Neural progenitor cell (in vitro differentiated cells): ENCODE measurements at regions not wholly inside any gene's neighbourhood (a gene's known extent, or its start where the extent isn't known, plus 50 kb on each side); places are given as distances from the start of the nearest gene placed in this dataset.

ENCODE experiments used
- DNase-seq: peaks from one replicate; pipeline ENCODE4 v3.0.0-alpha.2; 2016; ENCODE audit warnings: low spot score
- H2AFZ ChIP-seq: fragments of 200-600 bp; sonication (generic); replicated peaks from 2 replicates; pipeline ENCODE4 v1.6.1; 2016; ENCODE audit warnings: antibody characterized with exemption
- H3F3A ChIP-seq: fragments of 200-600 bp; sonication (generic); 2 replicates; pipeline ENCODE4 v1.6.1; 2016; ENCODE audit warnings: antibody characterized with exemption, low read depth
- H3K27ac ChIP-seq: fragments of 200-600 bp; sonication (generic); 2 replicates; pipeline ENCODE4 v1.5.1; 2016; ENCODE audit warnings: mild to moderate bottlenecking
- H3K27me3 ChIP-seq: fragments of 200-600 bp; sonication (generic); 2 replicates; pipeline ENCODE4 v1.6.1; 2016; ENCODE audit warnings: mild to moderate bottlenecking, moderate library complexity
- H3K36me3 ChIP-seq: fragments of 200-600 bp; sonication (generic); 2 replicates; pipeline ENCODE4 v1.5.1; 2016
- H3K4me1 ChIP-seq: fragments of 200-600 bp; sonication (generic); 2 replicates; pipeline ENCODE4 v1.6.1; 2016; ENCODE audit warnings: mixed run types
- H3K4me2 ChIP-seq: fragments of 200-600 bp; sonication (generic); 2 replicates; pipeline ENCODE4 v1.6.1; 2016
- H3K4me3 ChIP-seq: fragments of 200-600 bp; sonication (generic); 2 replicates; pipeline ENCODE4 v1.5.1; 2016
- H3K79me2 ChIP-seq: fragments of 200-600 bp; sonication (generic); 2 replicates; pipeline ENCODE4 v1.6.1; 2016; ENCODE audit warnings: low read depth
- H3K9ac ChIP-seq: fragments of 200-600 bp; sonication (generic); 2 replicates; pipeline ENCODE4 v1.6.1; 2016
- H3K9me3 ChIP-seq: fragments of 200-600 bp; sonication (generic); 2 replicates; pipeline ENCODE4 v1.5.1; 2016; ENCODE audit warnings: low read depth
- H4K20me1 ChIP-seq: fragments of 200-600 bp; sonication (generic); 2 replicates; pipeline ENCODE4 v1.6.1; 2016; ENCODE audit warnings: low read depth
- H3K27ac Mint-ChIP-seq: 3 replicates; pipeline ENCODE4 v1.8.0; 2021; ENCODE audit warnings: mixed read lengths
- H3K27me3 Mint-ChIP-seq: 2 replicates; pipeline ENCODE4 v1.8.0; 2022; ENCODE audit warnings: low read depth, mild to moderate bottlenecking, inconsistent platforms, moderate library complexity, mixed read lengths; ENCODE audit not compliant: insufficient read depth
- H3K36me3 Mint-ChIP-seq: 3 replicates; pipeline ENCODE4 v1.8.0; 2021; ENCODE audit warnings: mixed read lengths
- H3K4me1 Mint-ChIP-seq: 3 replicates; pipeline ENCODE4 v1.8.0; 2021; ENCODE audit warnings: mixed read lengths
- H3K4me3 Mint-ChIP-seq: 3 replicates; pipeline ENCODE4 v1.8.0; 2021; ENCODE audit warnings: mild to moderate bottlenecking, moderate library complexity, mixed read lengths
- H3K9me3 Mint-ChIP-seq: 3 replicates; pipeline ENCODE4 v1.8.0; 2020; ENCODE audit warnings: mixed read lengths
- EZH2 ChIP-seq: fragments of 200-600 bp; sonication (generic); IDR thresholded peaks from 2 replicates; pipeline ENCODE4 v1.6.1; 2017; ENCODE audit warnings: antibody characterized with exemption, mild to moderate bottlenecking, moderate library complexity
- EZH2phosphoT487 ChIP-seq: fragments of 200-600 bp; sonication (generic); IDR thresholded peaks from 2 replicates; pipeline ENCODE4 v1.6.1; 2017; ENCODE audit warnings: antibody characterized with exemption
- TF ChIP-seq, protein P1 (sequence below): fragments of 200-600 bp; sonication (generic); IDR thresholded peaks from 2 replicates; pipeline ENCODE4 v1.5.1; 2017; ENCODE audit warnings: antibody characterized with exemption, mild to moderate bottlenecking

DNA sequence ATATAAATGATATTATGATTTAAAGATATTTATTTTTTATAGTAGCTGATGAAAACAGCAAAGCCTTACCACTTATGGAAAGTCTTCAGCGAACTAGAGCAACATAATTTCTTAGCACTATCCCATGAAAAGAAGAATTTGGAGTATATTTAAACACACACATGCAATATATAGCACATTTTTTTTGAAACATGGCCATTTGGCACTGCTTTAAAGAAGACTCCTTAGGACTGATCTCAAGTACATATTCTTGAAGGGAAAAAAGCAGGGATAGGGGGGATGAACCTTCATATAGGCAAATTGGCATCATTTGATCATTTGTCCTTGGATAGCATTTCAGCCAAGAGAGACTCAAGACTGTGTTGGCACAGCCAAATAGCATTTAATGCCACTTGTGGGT lies 193.3 kb downstream of the ANKRD50 start:
- no peaks in the 10 kb centered on the region for H3K4me1 Mint-ChIP-seq
- no peaks in the 10 kb centered on the region for H3K27me3 Mint-ChIP-seq
- no peak overlapping the region for H3K4me3 Mint-ChIP-seq
- no peaks in the 10 kb centered on the region for H3K36me3 ChIP-seq
- no peaks in the 10 kb centered on the region for H3K36me3 Mint-ChIP-seq
- H3K9ac ChIP-seq, result no peak overlapping the region
- H2AFZ ChIP-seq, result no peak overlapping the region
- DNase-seq, result no peak
- H3K4me1 ChIP-seq, result peaks cover 7% of the 10 kb centered on the region
- H3F3A ChIP-seq, result no peaks in the 10 kb centered on the region
- H4K20me1 ChIP-seq, result no peaks in the 10 kb centered on the region
- no peak overlapping the region for H3K4me2 ChIP-seq
- H3K27ac Mint-ChIP-seq, result no peak overlapping the region
- H3K27ac ChIP-seq, result no peak overlapping the region
- no peaks in the 10 kb centered on the region for H3K79me2 ChIP-seq
- no peak for TF ChIP-seq EZH2phosphoT487
- TF ChIP-seq, protein P1, sequence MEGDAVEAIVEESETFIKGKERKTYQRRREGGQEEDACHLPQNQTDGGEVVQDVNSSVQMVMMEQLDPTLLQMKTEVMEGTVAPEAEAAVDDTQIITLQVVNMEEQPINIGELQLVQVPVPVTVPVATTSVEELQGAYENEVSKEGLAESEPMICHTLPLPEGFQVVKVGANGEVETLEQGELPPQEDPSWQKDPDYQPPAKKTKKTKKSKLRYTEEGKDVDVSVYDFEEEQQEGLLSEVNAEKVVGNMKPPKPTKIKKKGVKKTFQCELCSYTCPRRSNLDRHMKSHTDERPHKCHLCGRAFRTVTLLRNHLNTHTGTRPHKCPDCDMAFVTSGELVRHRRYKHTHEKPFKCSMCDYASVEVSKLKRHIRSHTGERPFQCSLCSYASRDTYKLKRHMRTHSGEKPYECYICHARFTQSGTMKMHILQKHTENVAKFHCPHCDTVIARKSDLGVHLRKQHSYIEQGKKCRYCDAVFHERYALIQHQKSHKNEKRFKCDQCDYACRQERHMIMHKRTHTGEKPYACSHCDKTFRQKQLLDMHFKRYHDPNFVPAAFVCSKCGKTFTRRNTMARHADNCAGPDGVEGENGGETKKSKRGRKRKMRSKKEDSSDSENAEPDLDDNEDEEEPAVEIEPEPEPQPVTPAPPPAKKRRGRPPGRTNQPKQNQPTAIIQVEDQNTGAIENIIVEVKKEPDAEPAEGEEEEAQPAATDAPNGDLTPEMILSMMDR, result no peak
- no peak for TF ChIP-seq EZH2
- no peaks in the 10 kb centered on the region for H3K9me3 ChIP-seq
- H3K9me3 Mint-ChIP-seq, result no peaks in the 10 kb centered on the region
- H3K27me3 ChIP-seq, result no peaks in the 10 kb centered on the region
- H3K4me3 ChIP-seq, result no peak overlapping the region

DNA sequence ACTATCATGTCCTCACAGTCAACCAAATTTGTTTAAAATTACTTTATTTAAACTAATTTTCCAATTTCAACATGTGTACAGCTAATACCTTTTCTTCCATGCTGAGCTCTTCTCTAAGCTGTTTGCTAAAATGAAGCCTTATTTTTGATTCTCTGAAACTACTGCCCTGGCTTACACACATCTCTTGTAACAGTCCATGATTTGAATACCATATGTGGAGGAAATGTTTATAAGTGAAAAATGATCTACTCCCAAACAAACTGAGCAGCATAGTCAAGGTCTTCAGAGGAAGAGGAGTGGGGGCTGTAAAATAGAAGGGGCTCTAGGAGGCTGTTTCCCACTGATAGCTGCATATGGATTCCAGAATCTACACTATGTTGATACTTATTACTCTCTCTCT lies 188.7 kb downstream of the ANKRD50 start:
- no peaks in the 10 kb centered on the region for H3K4me1 Mint-ChIP-seq
- Histone ChIP-seq H3K9me3 (no peaks in the 10 kb centered on the region), H3K4me3 (no peak overlapping the region), H3K36me3 (no peaks in the 10 kb centered on the region), H3K9ac (no peak overlapping the region), H3F3A (no peaks in the 10 kb centered on the region), H3K27ac (no peak overlapping the region), H3K27me3 (no peaks in the 10 kb centered on the region), H3K79me2 (no peaks in the 10 kb centered on the region), H3K4me2 (no peak overlapping the region), H2AFZ (no peak overlapping the region), H4K20me1 (no peaks in the 10 kb centered on the region), H3K4me1 (peaks cover 7% of the 10 kb centered on the region)
- H3K9me3 Mint-ChIP-seq, result no peaks in the 10 kb centered on the region
- H3K4me3 Mint-ChIP-seq, result no peak overlapping the region
- TF ChIP-seq EZH2phosphoT487 (no peak), EZH2 (no peak)
- TF ChIP-seq, protein P1, result no peak
- H3K27ac Mint-ChIP-seq, result no peak overlapping the region
- H3K36me3 Mint-ChIP-seq, result no peaks in the 10 kb centered on the region
- no peak for DNase-seq
- no peaks in the 10 kb centered on the region for H3K27me3 Mint-ChIP-seq

DNA sequence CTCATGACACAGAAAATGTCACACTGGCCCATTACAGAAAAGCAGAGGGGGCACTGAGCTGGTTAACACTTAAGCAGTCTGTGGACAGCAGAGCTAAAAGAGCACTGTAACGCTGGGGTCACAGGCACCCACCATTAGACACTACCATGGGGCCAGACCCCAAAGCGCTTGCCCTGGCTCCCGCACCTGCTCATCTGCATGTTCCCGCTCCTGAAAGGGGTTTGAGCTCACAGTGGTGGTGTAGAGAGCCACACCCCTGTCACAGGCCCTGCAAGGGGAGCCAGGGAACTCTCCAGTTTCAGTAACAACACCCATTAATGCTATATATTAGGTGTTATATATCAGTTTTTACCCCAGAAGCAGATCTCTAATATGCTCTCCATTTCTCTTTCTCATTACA lies 187.0 kb downstream of the ANKRD50 start:
- no peaks in the 10 kb centered on the region for H3F3A ChIP-seq

More for the DNA sequence above, 187.0 kb downstream of the ANKRD50 start:
- no peaks in the 10 kb centered on the region for H3K36me3 ChIP-seq
- DNase-seq, result no peak
- H2AFZ ChIP-seq, result no peak overlapping the region
- H3K4me1 ChIP-seq, result no peaks in the 10 kb centered on the region
- H3K27ac ChIP-seq, result no peak overlapping the region
- Mint-ChIP-seq H3K27ac (no peak overlapping the region), H3K27me3 (no peaks in the 10 kb centered on the region), H3K4me3 (no peak overlapping the region), H3K36me3 (no peaks in the 10 kb centered on the region), H3K9me3 (no peaks in the 10 kb centered on the region), H3K4me1 (no peaks in the 10 kb centered on the region)
- H4K20me1 ChIP-seq, result no peaks in the 10 kb centered on the region
- H3K9me3 ChIP-seq, result no peaks in the 10 kb centered on the region
- TF ChIP-seq EZH2phosphoT487, result no peak
- TF ChIP-seq, protein P1, result no peak
- no peak for TF ChIP-seq EZH2
- no peaks in the 10 kb centered on the region for H3K79me2 ChIP-seq
- no peak overlapping the region for H3K9ac ChIP-seq
- no peaks in the 10 kb centered on the region for H3K27me3 ChIP-seq
- H3K4me3 ChIP-seq, result no peak overlapping the region
- no peak overlapping the region for H3K4me2 ChIP-seq
